ENCODE measurements at regions not wholly inside any gene's neighbourhood (a gene's known extent, or its start where the extent isn't known, plus 50 kb on each side); places are given as distances from the start of the nearest gene placed in this dataset.

- TF ChIP-seq EP300 (IDR thresholded peaks at IDR 0.05; ENCODE audit: borderline replicate concordance) (no peak), RAD21 (IDR thresholded peaks at IDR 0.05; ENCODE audit: low read depth) (no peak), MAX (IDR thresholded peaks at IDR 0.05) (no peak), NFIC (IDR thresholded peaks at IDR 0.05) (no peak), EGR1 (IDR thresholded peaks at IDR 0.05) (no peak), CREB1 (IDR thresholded peaks at IDR 0.05; ENCODE audit: low read depth) (no peak), FOXM1 (IDR thresholded peaks at IDR 0.05; ENCODE audit: borderline replicate concordance, low read depth) (no peak), TAF1 (IDR thresholded peaks at IDR 0.05; ENCODE audit: low read depth) (no peak), YY1 (IDR thresholded peaks at IDR 0.05; ENCODE audit: low read depth) (no peak), USF1 (IDR thresholded peaks at IDR 0.05) (no peak), TCF12 (IDR thresholded peaks at IDR 0.05; ENCODE audit: low read depth) (no peak), CEBPB (IDR thresholded peaks at IDR 0.05) (no peak)
- TF ChIP-seq, protein P1, sequence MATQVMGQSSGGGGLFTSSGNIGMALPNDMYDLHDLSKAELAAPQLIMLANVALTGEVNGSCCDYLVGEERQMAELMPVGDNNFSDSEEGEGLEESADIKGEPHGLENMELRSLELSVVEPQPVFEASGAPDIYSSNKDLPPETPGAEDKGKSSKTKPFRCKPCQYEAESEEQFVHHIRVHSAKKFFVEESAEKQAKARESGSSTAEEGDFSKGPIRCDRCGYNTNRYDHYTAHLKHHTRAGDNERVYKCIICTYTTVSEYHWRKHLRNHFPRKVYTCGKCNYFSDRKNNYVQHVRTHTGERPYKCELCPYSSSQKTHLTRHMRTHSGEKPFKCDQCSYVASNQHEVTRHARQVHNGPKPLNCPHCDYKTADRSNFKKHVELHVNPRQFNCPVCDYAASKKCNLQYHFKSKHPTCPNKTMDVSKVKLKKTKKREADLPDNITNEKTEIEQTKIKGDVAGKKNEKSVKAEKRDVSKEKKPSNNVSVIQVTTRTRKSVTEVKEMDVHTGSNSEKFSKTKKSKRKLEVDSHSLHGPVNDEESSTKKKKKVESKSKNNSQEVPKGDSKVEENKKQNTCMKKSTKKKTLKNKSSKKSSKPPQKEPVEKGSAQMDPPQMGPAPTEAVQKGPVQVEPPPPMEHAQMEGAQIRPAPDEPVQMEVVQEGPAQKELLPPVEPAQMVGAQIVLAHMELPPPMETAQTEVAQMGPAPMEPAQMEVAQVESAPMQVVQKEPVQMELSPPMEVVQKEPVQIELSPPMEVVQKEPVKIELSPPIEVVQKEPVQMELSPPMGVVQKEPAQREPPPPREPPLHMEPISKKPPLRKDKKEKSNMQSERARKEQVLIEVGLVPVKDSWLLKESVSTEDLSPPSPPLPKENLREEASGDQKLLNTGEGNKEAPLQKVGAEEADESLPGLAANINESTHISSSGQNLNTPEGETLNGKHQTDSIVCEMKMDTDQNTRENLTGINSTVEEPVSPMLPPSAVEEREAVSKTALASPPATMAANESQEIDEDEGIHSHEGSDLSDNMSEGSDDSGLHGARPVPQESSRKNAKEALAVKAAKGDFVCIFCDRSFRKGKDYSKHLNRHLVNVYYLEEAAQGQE (IDR thresholded peaks at IDR 0.05; ENCODE audit: low read depth), result no peak
Measured at GRCh38 chr5:87190687-87191086, 77.0 kb upstream of the RASA1 start.
